ENCODE measurements at regions not wholly inside any gene's neighbourhood (a gene's known extent, or its start where the extent isn't known, plus 50 kb on each side); places are given as distances from the start of the nearest gene placed in this dataset.

DNA sequence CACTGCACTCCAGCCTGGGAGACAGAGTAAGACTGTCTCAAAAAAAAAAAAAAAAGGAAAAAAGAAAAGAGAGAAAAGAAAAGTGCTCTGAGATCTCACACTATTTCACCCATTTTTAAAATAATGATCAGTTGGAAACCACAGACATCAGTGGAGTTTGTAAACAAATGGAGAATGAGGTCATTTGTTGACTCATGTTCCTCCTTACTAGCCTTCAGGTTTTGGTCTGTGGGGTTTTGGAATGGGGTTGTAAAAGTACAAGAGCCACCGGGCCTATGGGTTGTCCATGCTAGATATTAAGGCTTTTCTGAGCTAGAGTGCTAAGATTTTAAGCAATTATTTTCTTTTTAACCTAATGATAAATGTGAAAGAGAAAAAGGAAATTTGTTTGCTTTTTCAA, 104.4 kb upstream of the PRL start:
- TF ChIP-seq CTCF (IDR thresholded peaks at IDR 0.05) (no peak), MAX (IDR thresholded peaks at IDR 0.05; ENCODE audit: low read depth) (no peak), TCF12 (IDR thresholded peaks at IDR 0.05) (no peak), JUND (IDR thresholded peaks at IDR 0.05) (no peak), NFIC (IDR thresholded peaks at IDR 0.05; ENCODE audit: borderline replicate concordance) (no peak), MXI1 (IDR thresholded peaks at IDR 0.05; ENCODE audit: low read depth, low read length) (no peak)
